ENCODE measurements at regions not wholly inside any gene's neighbourhood (a gene's known extent, or its start where the extent isn't known, plus 50 kb on each side); places are given as distances from the start of the nearest gene placed in this dataset.

DNA sequence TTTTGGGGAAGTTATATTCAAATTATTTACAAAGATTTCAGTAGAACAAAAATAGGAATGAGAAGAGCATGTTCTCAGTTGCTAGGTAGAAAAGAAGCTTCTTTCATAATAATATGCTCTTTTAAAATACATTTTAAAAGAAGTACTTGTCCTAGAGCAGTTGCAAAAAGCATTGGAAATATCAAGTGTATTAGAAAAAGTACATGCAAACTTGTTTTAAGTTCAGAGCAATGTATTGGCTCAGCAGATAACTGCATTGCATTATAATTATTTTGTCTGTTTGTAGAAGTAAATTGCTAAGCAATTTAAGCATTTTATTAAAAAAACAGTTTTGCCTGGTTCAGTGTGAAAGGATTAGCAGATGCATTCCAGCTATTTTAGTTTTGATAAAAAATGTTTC, 806.4 kb downstream of the USP25 start:
- H3K4me3 ChIP-seq = no peak overlapping the region
- DNase-seq (ENCODE audit: low spot score) = no peak
- H3K4me1 ChIP-seq (ENCODE audit: insufficient read depth) = no peaks in the 10 kb centered on the region
- no peak overlapping the region for H3K4me2 ChIP-seq
- TF ChIP-seq STAT1 (IDR thresholded peaks at IDR 0.05; ENCODE audit: unreplicated experiment) = no peak
- no peak for TF ChIP-seq CTCF (conservative IDR thresholded peaks at IDR 0.05; ENCODE audit: low read depth in 2 of 2)
- TF ChIP-seq, protein P1, sequence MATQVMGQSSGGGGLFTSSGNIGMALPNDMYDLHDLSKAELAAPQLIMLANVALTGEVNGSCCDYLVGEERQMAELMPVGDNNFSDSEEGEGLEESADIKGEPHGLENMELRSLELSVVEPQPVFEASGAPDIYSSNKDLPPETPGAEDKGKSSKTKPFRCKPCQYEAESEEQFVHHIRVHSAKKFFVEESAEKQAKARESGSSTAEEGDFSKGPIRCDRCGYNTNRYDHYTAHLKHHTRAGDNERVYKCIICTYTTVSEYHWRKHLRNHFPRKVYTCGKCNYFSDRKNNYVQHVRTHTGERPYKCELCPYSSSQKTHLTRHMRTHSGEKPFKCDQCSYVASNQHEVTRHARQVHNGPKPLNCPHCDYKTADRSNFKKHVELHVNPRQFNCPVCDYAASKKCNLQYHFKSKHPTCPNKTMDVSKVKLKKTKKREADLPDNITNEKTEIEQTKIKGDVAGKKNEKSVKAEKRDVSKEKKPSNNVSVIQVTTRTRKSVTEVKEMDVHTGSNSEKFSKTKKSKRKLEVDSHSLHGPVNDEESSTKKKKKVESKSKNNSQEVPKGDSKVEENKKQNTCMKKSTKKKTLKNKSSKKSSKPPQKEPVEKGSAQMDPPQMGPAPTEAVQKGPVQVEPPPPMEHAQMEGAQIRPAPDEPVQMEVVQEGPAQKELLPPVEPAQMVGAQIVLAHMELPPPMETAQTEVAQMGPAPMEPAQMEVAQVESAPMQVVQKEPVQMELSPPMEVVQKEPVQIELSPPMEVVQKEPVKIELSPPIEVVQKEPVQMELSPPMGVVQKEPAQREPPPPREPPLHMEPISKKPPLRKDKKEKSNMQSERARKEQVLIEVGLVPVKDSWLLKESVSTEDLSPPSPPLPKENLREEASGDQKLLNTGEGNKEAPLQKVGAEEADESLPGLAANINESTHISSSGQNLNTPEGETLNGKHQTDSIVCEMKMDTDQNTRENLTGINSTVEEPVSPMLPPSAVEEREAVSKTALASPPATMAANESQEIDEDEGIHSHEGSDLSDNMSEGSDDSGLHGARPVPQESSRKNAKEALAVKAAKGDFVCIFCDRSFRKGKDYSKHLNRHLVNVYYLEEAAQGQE (IDR thresholded peaks at IDR 0.05; ENCODE audit: unreplicated experiment) = no peak
- TF ChIP-seq NANOG (IDR thresholded peaks at IDR 0.05; ENCODE audit: borderline replicate concordance) = no peak
- no peak for TF ChIP-seq POLR2AphosphoS5 (IDR thresholded peaks at IDR 0.05; ENCODE audit: low read depth)
- TF ChIP-seq EZH2 (IDR thresholded peaks at IDR 0.05; ENCODE audit: low read depth, unreplicated experiment) = no peak
- TF ChIP-seq, protein P2, sequence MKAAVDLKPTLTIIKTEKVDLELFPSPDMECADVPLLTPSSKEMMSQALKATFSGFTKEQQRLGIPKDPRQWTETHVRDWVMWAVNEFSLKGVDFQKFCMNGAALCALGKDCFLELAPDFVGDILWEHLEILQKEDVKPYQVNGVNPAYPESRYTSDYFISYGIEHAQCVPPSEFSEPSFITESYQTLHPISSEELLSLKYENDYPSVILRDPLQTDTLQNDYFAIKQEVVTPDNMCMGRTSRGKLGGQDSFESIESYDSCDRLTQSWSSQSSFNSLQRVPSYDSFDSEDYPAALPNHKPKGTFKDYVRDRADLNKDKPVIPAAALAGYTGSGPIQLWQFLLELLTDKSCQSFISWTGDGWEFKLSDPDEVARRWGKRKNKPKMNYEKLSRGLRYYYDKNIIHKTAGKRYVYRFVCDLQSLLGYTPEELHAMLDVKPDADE (IDR thresholded peaks at IDR 0.05) = no peak
- no peak for TF ChIP-seq ZNF331 (CRISPR knock-in tag; IDR thresholded peaks at IDR 0.05; ENCODE audit: low read depth)
- TF ChIP-seq, protein P3, sequence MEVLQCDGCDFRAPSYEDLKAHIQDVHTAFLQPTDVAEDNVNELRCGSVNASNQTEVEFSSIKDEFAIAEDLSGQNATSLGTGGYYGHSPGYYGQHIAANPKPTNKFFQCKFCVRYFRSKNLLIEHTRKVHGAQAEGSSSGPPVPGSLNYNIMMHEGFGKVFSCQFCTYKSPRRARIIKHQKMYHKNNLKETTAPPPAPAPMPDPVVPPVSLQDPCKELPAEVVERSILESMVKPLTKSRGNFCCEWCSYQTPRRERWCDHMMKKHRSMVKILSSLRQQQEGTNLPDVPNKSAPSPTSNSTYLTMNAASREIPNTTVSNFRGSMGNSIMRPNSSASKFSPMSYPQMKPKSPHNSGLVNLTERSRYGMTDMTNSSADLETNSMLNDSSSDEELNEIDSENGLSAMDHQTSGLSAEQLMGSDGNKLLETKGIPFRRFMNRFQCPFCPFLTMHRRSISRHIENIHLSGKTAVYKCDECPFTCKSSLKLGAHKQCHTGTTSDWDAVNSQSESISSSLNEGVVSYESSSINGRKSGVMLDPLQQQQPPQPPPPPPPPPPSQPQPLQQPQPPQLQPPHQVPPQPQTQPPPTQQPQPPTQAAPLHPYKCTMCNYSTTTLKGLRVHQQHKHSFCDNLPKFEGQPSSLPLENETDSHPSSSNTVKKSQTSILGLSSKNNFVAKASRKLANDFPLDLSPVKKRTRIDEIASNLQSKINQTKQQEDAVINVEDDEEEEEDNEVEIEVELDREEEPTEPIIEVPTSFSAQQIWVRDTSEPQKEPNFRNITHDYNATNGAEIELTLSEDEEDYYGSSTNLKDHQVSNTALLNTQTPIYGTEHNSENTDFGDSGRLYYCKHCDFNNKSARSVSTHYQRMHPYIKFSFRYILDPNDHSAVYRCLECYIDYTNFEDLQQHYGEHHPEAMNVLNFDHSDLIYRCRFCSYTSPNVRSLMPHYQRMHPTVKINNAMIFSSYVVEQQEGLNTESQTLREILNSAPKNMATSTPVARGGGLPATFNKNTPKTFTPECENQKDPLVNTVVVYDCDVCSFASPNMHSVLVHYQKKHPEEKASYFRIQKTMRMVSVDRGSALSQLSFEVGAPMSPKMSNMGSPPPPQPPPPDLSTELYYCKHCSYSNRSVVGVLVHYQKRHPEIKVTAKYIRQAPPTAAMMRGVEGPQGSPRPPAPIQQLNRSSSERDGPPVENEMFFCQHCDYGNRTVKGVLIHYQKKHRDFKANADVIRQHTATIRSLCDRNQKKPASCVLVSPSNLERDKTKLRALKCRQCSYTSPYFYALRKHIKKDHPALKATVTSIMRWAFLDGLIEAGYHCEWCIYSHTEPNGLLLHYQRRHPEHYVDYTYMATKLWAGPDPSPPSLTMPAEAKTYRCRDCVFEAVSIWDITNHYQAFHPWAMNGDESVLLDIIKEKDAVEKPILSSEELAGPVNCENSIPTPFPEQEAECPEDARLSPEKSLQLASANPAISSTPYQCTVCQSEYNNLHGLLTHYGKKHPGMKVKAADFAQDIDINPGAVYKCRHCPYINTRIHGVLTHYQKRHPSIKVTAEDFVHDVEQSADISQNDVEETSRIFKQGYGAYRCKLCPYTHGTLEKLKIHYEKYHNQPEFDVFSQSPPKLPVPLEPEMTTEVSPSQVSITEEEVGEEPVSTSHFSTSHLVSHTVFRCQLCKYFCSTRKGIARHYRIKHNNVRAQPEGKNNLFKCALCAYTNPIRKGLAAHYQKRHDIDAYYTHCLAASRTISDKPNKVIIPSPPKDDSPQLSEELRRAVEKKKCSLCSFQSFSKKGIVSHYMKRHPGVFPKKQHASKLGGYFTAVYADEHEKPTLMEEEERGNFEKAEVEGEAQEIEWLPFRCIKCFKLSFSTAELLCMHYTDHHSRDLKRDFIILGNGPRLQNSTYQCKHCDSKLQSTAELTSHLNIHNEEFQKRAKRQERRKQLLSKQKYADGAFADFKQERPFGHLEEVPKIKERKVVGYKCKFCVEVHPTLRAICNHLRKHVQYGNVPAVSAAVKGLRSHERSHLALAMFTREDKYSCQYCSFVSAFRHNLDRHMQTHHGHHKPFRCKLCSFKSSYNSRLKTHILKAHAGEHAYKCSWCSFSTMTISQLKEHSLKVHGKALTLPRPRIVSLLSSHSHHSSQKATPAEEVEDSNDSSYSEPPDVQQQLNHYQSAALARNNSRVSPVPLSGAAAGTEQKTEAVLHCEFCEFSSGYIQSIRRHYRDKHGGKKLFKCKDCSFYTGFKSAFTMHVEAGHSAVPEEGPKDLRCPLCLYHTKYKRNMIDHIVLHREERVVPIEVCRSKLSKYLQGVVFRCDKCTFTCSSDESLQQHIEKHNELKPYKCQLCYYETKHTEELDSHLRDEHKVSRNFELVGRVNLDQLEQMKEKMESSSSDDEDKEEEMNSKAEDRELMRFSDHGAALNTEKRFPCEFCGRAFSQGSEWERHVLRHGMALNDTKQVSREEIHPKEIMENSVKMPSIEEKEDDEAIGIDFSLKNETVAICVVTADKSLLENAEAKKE (CRISPR knock-in tag; IDR thresholded peaks at IDR 0.05) = no peak
- ATAC-seq = no peak
- H3K4me1 Mint-ChIP-seq = 0 out of 3 replicates have a peak, but pooled peaks cover 2% of the 10 kb centered on the region
- H3K27ac Mint-ChIP-seq = no peak overlapping the region
- H3K27me3 Mint-ChIP-seq (ENCODE audit: insufficient read depth, low read depth, poor library complexity) = peaks cover 2% of the 10 kb centered on the region
- H4K20me1 ChIP-seq (replicated peaks; ENCODE audit: insufficient read depth) = no peaks in the 10 kb centered on the region
- no peaks in the 10 kb centered on the region for H3K27me3 ChIP-seq (ENCODE audit: insufficient read depth)
- H3F3A ChIP-seq (replicated peaks; ENCODE audit: low read depth) = no peaks in the 10 kb centered on the region
- peaks cover 8% of the 10 kb centered on the region for H3K9me3 Mint-ChIP-seq
- no peaks in the 10 kb centered on the region for H3K36me3 ChIP-seq (ENCODE audit: insufficient read depth)
- H3K9me2 ChIP-seq (ENCODE audit: insufficient read depth) = no peaks in the 10 kb centered on the region
- H2AFZ ChIP-seq = no peak overlapping the region
- no peaks in the 10 kb centered on the region for H3K79me2 ChIP-seq (replicated peaks; ENCODE audit: insufficient read depth)
- no peaks in the 10 kb centered on the region; the same call in 1 of the 3 replicates for H3K36me3 Mint-ChIP-seq (ENCODE audit: low read depth)
- no peak overlapping the region for H3K4me3 Mint-ChIP-seq
- no peak overlapping the region for H3K27ac ChIP-seq (ENCODE audit: low read depth)

Measured in GM23338 (cell line).